WTC11 (cell line): ENCODE measurements at regions not wholly inside any gene's neighbourhood (a gene's known extent, or its start where the extent isn't known, plus 50 kb on each side); places are given as distances from the start of the nearest gene placed in this dataset.

Experiments
- NR3C1 ChIP-seq: sonication (generic); formaldehyde crosslinking; conservative IDR thresholded peaks from 2 replicates; pipeline ENCODE4 v1.8.1; 2023; ENCODE audit warnings: low read depth, mild to moderate bottlenecking, missing genetic modification reagents
- ZNF121 ChIP-seq: sonication (generic); formaldehyde crosslinking; IDR thresholded peaks from 2 replicates; pipeline ENCODE4 v1.8.0; 2023; ENCODE audit warnings: missing genetic modification reagents
- TF ChIP-seq, protein P1 (sequence below): sonication (generic); formaldehyde crosslinking; IDR thresholded peaks from 2 replicates; pipeline ENCODE4 v1.8.1; 2022; ENCODE audit warnings: low read depth, mild to moderate bottlenecking, moderate library complexity, missing genetic modification reagents, borderline replicate concordance
- TF ChIP-seq, protein P2 (sequence below): fragments of 200-600 bp; IDR thresholded peaks from 2 replicates; pipeline ENCODE4 v1.8.0; 2022; ENCODE audit warnings: antibody characterized with exemption

GRCh38 chr4:187302457-187303150 is 578.9 kb upstream of the FAT1 start:
- TF ChIP-seq, protein P1, sequence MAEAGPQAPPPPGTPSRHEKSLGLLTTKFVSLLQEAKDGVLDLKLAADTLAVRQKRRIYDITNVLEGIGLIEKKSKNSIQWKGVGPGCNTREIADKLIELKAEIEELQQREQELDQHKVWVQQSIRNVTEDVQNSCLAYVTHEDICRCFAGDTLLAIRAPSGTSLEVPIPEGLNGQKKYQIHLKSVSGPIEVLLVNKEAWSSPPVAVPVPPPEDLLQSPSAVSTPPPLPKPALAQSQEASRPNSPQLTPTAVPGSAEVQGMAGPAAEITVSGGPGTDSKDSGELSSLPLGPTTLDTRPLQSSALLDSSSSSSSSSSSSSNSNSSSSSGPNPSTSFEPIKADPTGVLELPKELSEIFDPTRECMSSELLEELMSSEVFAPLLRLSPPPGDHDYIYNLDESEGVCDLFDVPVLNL: no peak
- TF ChIP-seq, protein P2, sequence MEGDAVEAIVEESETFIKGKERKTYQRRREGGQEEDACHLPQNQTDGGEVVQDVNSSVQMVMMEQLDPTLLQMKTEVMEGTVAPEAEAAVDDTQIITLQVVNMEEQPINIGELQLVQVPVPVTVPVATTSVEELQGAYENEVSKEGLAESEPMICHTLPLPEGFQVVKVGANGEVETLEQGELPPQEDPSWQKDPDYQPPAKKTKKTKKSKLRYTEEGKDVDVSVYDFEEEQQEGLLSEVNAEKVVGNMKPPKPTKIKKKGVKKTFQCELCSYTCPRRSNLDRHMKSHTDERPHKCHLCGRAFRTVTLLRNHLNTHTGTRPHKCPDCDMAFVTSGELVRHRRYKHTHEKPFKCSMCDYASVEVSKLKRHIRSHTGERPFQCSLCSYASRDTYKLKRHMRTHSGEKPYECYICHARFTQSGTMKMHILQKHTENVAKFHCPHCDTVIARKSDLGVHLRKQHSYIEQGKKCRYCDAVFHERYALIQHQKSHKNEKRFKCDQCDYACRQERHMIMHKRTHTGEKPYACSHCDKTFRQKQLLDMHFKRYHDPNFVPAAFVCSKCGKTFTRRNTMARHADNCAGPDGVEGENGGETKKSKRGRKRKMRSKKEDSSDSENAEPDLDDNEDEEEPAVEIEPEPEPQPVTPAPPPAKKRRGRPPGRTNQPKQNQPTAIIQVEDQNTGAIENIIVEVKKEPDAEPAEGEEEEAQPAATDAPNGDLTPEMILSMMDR: no peak
- TF ChIP-seq ZNF121 (CRISPR knock-in tag) (no peak), NR3C1 (no peak)
